HCT116 (cell line): ENCODE measurements at regions not wholly inside any gene's neighbourhood (a gene's known extent, or its start where the extent isn't known, plus 50 kb on each side); places are given as distances from the start of the nearest gene placed in this dataset.

Source experiments
- ATAC-seq: fragments of 200-7000 bp; cut with Tn5 transposase; 2 replicates; pipeline ENCODE4 v1.9.1; 2020; ENCODE audit warnings: mild to moderate bottlenecking, moderate library complexity
- BruUV-seq: library from RNA; stranded (reverse); fragments of 400-500 nt; replicated peaks from 2 replicates; lab custom pipeline; 2021; lab: Mats Ljungman, UMichigan
- CTCF ChIA-PET: fragments of 300-600 bp; sonication (Branson Sonifier 250); formaldehyde crosslinking; loops from one replicate; lab custom pipeline; 2021; ENCODE audit warnings: antibody characterized with exemption; lab: Charles Lee
- POLR2A ChIA-PET: fragments of 300-600, 350-600 bp; sonication (Branson Sonifier 250); formaldehyde crosslinking; loops from one replicate; lab custom pipeline; 2021; ENCODE audit warnings: antibody characterized with exemption; lab: Charles Lee
- RAD21 ChIA-PET, 2 experiments: fragments of 300-600 bp; sonication (Branson Sonifier 250); formaldehyde crosslinking; loops; one replicate each; lab custom pipeline; 2023; ENCODE audit warnings: low total read pairs in 2 of 2; ENCODE audit not compliant: uncharacterized antibody in 2 of 2, unreplicated experiment in 2 of 2, low non-redundant PET in 1 of 2; lab: Charles Lee
- DNase-seq: peaks from one replicate; pipeline ENCODE4 v3.0.0-alpha.2; 2010; ENCODE audit warnings: low read depth, low spot score
- H2AFZ ChIP-seq: fragments of 200-600 bp; shearing (Covaris generic), sonication (generic); 2 replicates; pipeline ENCODE4 v1.6.1; 2017; ENCODE audit warnings: low read depth, mixed run types, mixed read lengths, antibody characterized with exemption, low read length; ENCODE audit not compliant: poor library complexity, severe bottlenecking
- H3K27ac ChIP-seq: 2 replicates; pipeline ENCODE4 v1.5.1; 2012; ENCODE audit warnings: low read depth, low read length
- H3K27me3 ChIP-seq: fragments of 200-600 bp; sonication (generic); 2 replicates; pipeline ENCODE4 v1.6.1; 2016; ENCODE audit warnings: mixed run types, low read length, mixed read lengths; ENCODE audit not compliant: insufficient read depth
- H3K36me3 ChIP-seq, 2 experiments: fragments of 200-500 bp in 1 of 2; fragments of 200-600 bp in 1 of 2; sonication (Bioruptor generic) in 1 of 2; sonication (generic) in 1 of 2; 2 replicates each; pipeline versions ENCODE4 v1.5.1 to v1.6.1; 2014 to 2016; ENCODE audit warnings: low read length in 2 of 2, inconsistent platforms in 1 of 2, mixed read lengths in 1 of 2, mixed run types in 1 of 2; ENCODE audit not compliant: insufficient read depth in 2 of 2, control insufficient read depth in 1 of 2
- H3K4me1 ChIP-seq, 2 experiments: fragments of 200-600 bp in 1 of 2; sonication (generic) in 1 of 2; 2 replicates each; pipeline versions ENCODE4 v1.5.1 to v1.6.1; 2012 to 2017; ENCODE audit warnings: low read length in 2 of 2, inconsistent platforms in 1 of 2, mild to moderate bottlenecking in 1 of 2, mixed read lengths in 1 of 2, mixed run types in 1 of 2, moderate library complexity in 1 of 2; ENCODE audit not compliant: insufficient read depth in 2 of 2, control insufficient read depth in 1 of 2
- H3K4me2 ChIP-seq: fragments of 200-600 bp; sonication (generic); 2 replicates; pipeline ENCODE4 v1.6.1; 2017; ENCODE audit warnings: mixed run types, low read length, mixed read lengths
- H3K4me3 ChIP-seq, 2 experiments: fragments of 200-600 bp in 1 of 2; sonication (generic) in 1 of 2; replicated peaks in 1 of 2; 2 replicates each; pipeline ENCODE4 v1.5.1; 2011 to 2016; ENCODE audit warnings: low read length in 2 of 2, control low read depth in 1 of 2, low read depth in 1 of 2, mild to moderate bottlenecking in 1 of 2, mixed read lengths in 1 of 2, mixed run types in 1 of 2
- H3K79me2 ChIP-seq: fragments of 200-600 bp; sonication (generic); 2 replicates; pipeline ENCODE4 v1.6.1; 2017; ENCODE audit warnings: mild to moderate bottlenecking, mixed run types, low read length, moderate library complexity, mixed read lengths; ENCODE audit not compliant: insufficient read depth
- H3K9ac ChIP-seq: fragments of 200-600 bp; sonication (generic); 2 replicates; pipeline ENCODE4 v1.6.1; 2016; ENCODE audit warnings: low read length, mixed read lengths
- H3K9me2 ChIP-seq: fragments of 200-600 bp; sonication (generic), shearing (Covaris generic); 2 replicates; pipeline ENCODE4 v1.6.1; 2017; ENCODE audit warnings: mixed run types, mild to moderate bottlenecking, moderate library complexity; ENCODE audit not compliant: insufficient read depth
- H3K9me3 ChIP-seq, 2 experiments: fragments of 200-500 bp in 1 of 2; fragments of 200-600 bp in 1 of 2; sonication (Bioruptor generic) in 1 of 2; sonication (generic) in 1 of 2; 2 replicates each; pipeline ENCODE4 v1.6.1; 2014 to 2017; ENCODE audit warnings: low read length in 2 of 2, mixed read lengths in 2 of 2, inconsistent platforms in 1 of 2, low read depth in 1 of 2, mild to moderate bottlenecking in 1 of 2, mixed run types in 1 of 2, moderate library complexity in 1 of 2; ENCODE audit not compliant: control insufficient read depth in 1 of 2, insufficient read depth in 1 of 2
- H4K20me1 ChIP-seq: fragments of 200-600 bp; sonication (generic), shearing (Covaris generic); 2 replicates; pipeline ENCODE4 v1.6.1; 2017; ENCODE audit warnings: mixed run types, mild to moderate bottlenecking, moderate library complexity; ENCODE audit not compliant: insufficient read depth
- ATF3 ChIP-seq: IDR thresholded peaks from 2 replicates; pipeline ENCODE4 v1.6.1; 2012
- CBX3 ChIP-seq: IDR thresholded peaks from 2 replicates; pipeline ENCODE4 v1.6.1; 2012; ENCODE audit warnings: low read depth
- CEBPB ChIP-seq: IDR thresholded peaks from 2 replicates; pipeline ENCODE4 v1.6.1; 2012; ENCODE audit warnings: low read depth
- CTCF ChIP-seq, 3 experiments: fragments of 200-600 bp in 1 of 3; sonication (generic) in 1 of 3; IDR thresholded peaks in 2 of 3; conservative IDR thresholded peaks in 1 of 3; 2 replicates each; pipeline ENCODE4 v1.5.1; 2012 to 2017; ENCODE audit warnings: low read depth in 2 of 3, low read length in 2 of 3, antibody characterized with exemption in 1 of 3, borderline replicate concordance in 1 of 3, control low read depth in 1 of 3, mild to moderate bottlenecking in 1 of 3, mixed read lengths in 1 of 3, mixed run types in 1 of 3, moderate library complexity in 1 of 3; ENCODE audit not compliant: insufficient read depth in 1 of 3
- EGR1 ChIP-seq: IDR thresholded peaks from 2 replicates; pipeline ENCODE4 v1.6.1; 2012; ENCODE audit warnings: low read depth
- ELF1 ChIP-seq: IDR thresholded peaks from 2 replicates; pipeline ENCODE4 v1.6.1; 2012; ENCODE audit warnings: low read depth, borderline replicate concordance
- EZH2phosphoT487 ChIP-seq: fragments of 200-600 bp; IDR thresholded peaks from 2 replicates; pipeline ENCODE4 v1.6.1; 2018; ENCODE audit warnings: antibody characterized with exemption, borderline replicate concordance
- RAD21 ChIP-seq: IDR thresholded peaks from 2 replicates; pipeline ENCODE4 v1.6.1; 2012; ENCODE audit warnings: low read depth, mild to moderate bottlenecking
- TCF7L2 ChIP-seq: IDR thresholded peaks from 2 replicates; pipeline ENCODE4 v1.7.0; 2011; ENCODE audit warnings: borderline replicate concordance, inconsistent platforms; ENCODE audit not compliant: insufficient read depth, insufficient read length; ENCODE audit errors: extremely low read depth
- ZNF274 ChIP-seq: fragments of 200-500 bp; sonication (Bioruptor generic); IDR thresholded peaks from 2 replicates; pipeline ENCODE4 v1.6.1; 2014; ENCODE audit warnings: mild to moderate bottlenecking, low read depth, low read length, inconsistent platforms
- intact Hi-C: fragments of 100-400 bp; cut with micrococcal nuclease; formaldehyde crosslinking; loops from 2 replicates; pipeline ENCODE4 v1.10.0; 2022

DNA sequence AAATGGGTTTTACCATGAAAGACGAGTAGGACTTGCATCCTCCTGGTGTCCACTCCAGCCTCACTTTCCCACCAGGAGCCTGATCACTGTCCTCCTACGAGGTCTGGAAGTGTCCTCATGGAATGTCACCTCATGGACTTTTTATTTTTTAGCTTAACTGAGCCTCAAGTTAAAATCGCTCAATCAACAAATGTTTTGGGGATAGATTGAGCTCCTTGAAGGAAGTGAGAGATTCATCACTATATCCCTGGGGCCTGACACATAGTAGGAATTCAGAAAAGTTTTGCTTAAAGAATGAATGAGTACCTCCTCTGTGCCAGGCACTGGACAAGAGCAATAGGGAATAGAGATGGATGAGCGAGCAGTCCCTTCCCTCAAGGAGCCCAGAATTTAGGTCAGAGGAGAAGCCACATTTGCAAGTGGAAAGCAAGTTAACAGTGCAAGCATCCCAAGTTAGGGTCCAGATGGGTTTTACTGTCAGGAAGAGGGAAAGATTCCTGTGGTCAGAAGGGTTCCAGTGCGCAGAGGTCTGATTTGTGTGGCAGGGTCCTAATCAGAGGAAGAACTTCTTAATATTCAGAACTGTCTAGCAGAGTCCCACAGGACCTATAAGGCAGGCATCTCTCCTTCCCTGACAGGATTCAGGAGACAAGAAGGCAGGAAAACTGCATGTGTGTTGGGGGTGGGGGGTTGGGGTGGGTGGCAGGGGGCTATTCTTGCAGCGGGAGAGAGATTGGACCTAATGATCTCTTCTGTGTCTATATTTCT, 67.0 kb downstream of the MYCN start:
- ATAC-seq (no peak), DNase-seq (no peak)
- Histone ChIP-seq H2AFZ (no peak overlapping the region), H3K27ac (no peak overlapping the region), H3K9ac (no peak overlapping the region), H3K4me3 (no peak overlapping the region), H3K4me2 (no peak overlapping the region), H3K27me3 (peaks cover 15% of the 10 kb centered on the region), H3K36me3 (no peaks in the 10 kb centered on the region), H3K79me2 (no peaks in the 10 kb centered on the region), H3K9me3 (no peaks in the 10 kb centered on the region), H3K4me1 (peaks cover 4 to 11% of the 10 kb centered on the region in 2 experiments; a peak in 3 of 4 replicates), H4K20me1 (no peaks in the 10 kb centered on the region), H3K9me2 (no peaks in the 10 kb centered on the region)
- RAD21 ChIA-PET = no interaction called here
- TF ChIP-seq TCF7L2 (no peak), EZH2phosphoT487 (no peak), ELF1 (no peak), ATF3 (no peak), CTCF (IDR thresholded peaks at IDR 0.05 in 2 of 3, conservative IDR thresholded peaks at IDR 0.05 in 1 of 3; ENCODE audit: borderline replicate concordance in 1 of 3, insufficient read depth in 1 of 3, low read depth in 2 of 3, low read length in 2 of 3) (no peak), RAD21 (no peak), EGR1 (no peak), CBX3 (no peak), ZNF274 (no peak), CEBPB (no peak)
- POLR2A ChIA-PET = no interaction called here
- BruUV-seq = no TSS peak
- intact Hi-C loops = no loop called here
- CTCF ChIA-PET = no interaction called here
